K562 (cell line): ENCODE measurements at regions not wholly inside any gene's neighbourhood (a gene's known extent, or its start where the extent isn't known, plus 50 kb on each side); places are given as distances from the start of the nearest gene placed in this dataset.

Experiments
- ATF7 ChIP-seq: fragments of 450-650 bp; IDR thresholded peaks from 2 replicates; pipeline ENCODE4 v1.7.1; 2014; ENCODE audit warnings: mild to moderate bottlenecking, moderate library complexity
- CBX1 ChIP-seq: sonication (generic); IDR thresholded peaks from 2 replicates; pipeline ENCODE4 v1.6.1; 2016; ENCODE audit warnings: antibody characterized with exemption, low read depth, mild to moderate bottlenecking
- TF ChIP-seq, protein P1 (sequence below), 3 experiments: IDR thresholded peaks in 2 of 3; conservative IDR thresholded peaks in 1 of 3; 2 replicates each; pipeline ENCODE4 v1.5.1; 2011 to 2012; ENCODE audit warnings: low read length in 3 of 3, mild to moderate bottlenecking in 3 of 3, control low read depth in 2 of 3, improper control_type of control experiment in 1 of 3, inconsistent platforms in 1 of 3, low read depth in 1 of 3, mixed read lengths in 1 of 3, moderate library complexity in 1 of 3; ENCODE audit not compliant: insufficient read depth in 2 of 3

- no peak for TF ChIP-seq CBX1
- no peak for TF ChIP-seq ATF7
- TF ChIP-seq, protein P1, sequence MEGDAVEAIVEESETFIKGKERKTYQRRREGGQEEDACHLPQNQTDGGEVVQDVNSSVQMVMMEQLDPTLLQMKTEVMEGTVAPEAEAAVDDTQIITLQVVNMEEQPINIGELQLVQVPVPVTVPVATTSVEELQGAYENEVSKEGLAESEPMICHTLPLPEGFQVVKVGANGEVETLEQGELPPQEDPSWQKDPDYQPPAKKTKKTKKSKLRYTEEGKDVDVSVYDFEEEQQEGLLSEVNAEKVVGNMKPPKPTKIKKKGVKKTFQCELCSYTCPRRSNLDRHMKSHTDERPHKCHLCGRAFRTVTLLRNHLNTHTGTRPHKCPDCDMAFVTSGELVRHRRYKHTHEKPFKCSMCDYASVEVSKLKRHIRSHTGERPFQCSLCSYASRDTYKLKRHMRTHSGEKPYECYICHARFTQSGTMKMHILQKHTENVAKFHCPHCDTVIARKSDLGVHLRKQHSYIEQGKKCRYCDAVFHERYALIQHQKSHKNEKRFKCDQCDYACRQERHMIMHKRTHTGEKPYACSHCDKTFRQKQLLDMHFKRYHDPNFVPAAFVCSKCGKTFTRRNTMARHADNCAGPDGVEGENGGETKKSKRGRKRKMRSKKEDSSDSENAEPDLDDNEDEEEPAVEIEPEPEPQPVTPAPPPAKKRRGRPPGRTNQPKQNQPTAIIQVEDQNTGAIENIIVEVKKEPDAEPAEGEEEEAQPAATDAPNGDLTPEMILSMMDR (IDR thresholded peaks at IDR 0.05 in 2 of 3, conservative IDR thresholded peaks at IDR 0.05 in 1 of 3; ENCODE audit: insufficient read depth in 2 of 3, low read depth in 1 of 3, low read length in 3 of 3) = no peak
Measured at GRCh38 chr5:24999732-25000131, 355.0 kb upstream of the CDH10 start.
